Neural cell (in vitro differentiated cells): ENCODE measurements at regions not wholly inside any gene's neighbourhood (a gene's known extent, or its start where the extent isn't known, plus 50 kb on each side); places are given as distances from the start of the nearest gene placed in this dataset.

ENCODE experiments used
- H2AFZ ChIP-seq: fragments of 200-600, 300-800 bp; sonication (generic), shearing (Covaris generic); 2 replicates; pipeline ENCODE4 v1.6.0; 2014; ENCODE audit warnings: low read depth, mild to moderate bottlenecking, antibody characterized with exemption, low read length, moderate library complexity
- H3F3A ChIP-seq: fragments of 200-600 bp; shearing (Covaris generic); 2 replicates; pipeline ENCODE4 v1.6.1; 2016; ENCODE audit warnings: mild to moderate bottlenecking, moderate library complexity, mixed read lengths, antibody characterized with exemption, low read length; ENCODE audit not compliant: insufficient read depth, poor library complexity, severe bottlenecking
- H3K27ac ChIP-seq: fragments of 200-600, 300-800 bp; sonication (generic), shearing (Covaris generic); 2 replicates; pipeline ENCODE4 v1.5.1; 2014; ENCODE audit warnings: mild to moderate bottlenecking, low read length, moderate library complexity
- H3K27me3 ChIP-seq: fragments of 300-800, 200-600 bp; sonication (generic), shearing (Covaris generic); 2 replicates; pipeline ENCODE4 v1.6.0; 2014; ENCODE audit warnings: mild to moderate bottlenecking, low read depth, low read length, moderate library complexity; ENCODE audit not compliant: insufficient read depth
- H3K36me3 ChIP-seq: fragments of 300-800, 200-600 bp; sonication (generic), shearing (Covaris generic); 2 replicates; pipeline ENCODE4 v1.5.1; 2014; ENCODE audit warnings: mild to moderate bottlenecking, antibody characterized with exemption, low read length, moderate library complexity; ENCODE audit not compliant: insufficient read depth
- H3K4me2 ChIP-seq: fragments of 300-800, 200-600 bp; sonication (generic), shearing (Covaris generic); 2 replicates; pipeline ENCODE4 v1.6.0; 2014; ENCODE audit warnings: mild to moderate bottlenecking, low read length
- H3K4me3 ChIP-seq: fragments of 300-800, 200-600 bp; sonication (generic), shearing (Covaris generic); 2 replicates; pipeline ENCODE4 v1.5.1; 2014; ENCODE audit warnings: mild to moderate bottlenecking, low read length, moderate library complexity
- H3K79me2 ChIP-seq: fragments of 200-600 bp; shearing (Covaris generic); replicated peaks from 2 replicates; pipeline ENCODE4 v1.6.0; 2014; ENCODE audit warnings: mild to moderate bottlenecking, low read length, moderate library complexity; ENCODE audit not compliant: insufficient read depth
- H3K9ac ChIP-seq: fragments of 300-800, 200-600 bp; sonication (generic), shearing (Covaris generic); 2 replicates; pipeline ENCODE4 v1.6.1; 2016; ENCODE audit warnings: mild to moderate bottlenecking, low read length, mixed read lengths
- H3K9me2 ChIP-seq: fragments of 200-600 bp; shearing (Covaris generic); 2 replicates; pipeline ENCODE4 v1.6.1; 2016; ENCODE audit warnings: mild to moderate bottlenecking, low read length, mixed read lengths; ENCODE audit not compliant: insufficient read depth
- H3K9me3 ChIP-seq: fragments of 200-600, 300-800 bp; sonication (generic), shearing (Covaris generic); 2 replicates; pipeline ENCODE4 v1.6.1; 2016; ENCODE audit warnings: mild to moderate bottlenecking, mixed run types, low read length, moderate library complexity, mixed read lengths
- H4K20me1 ChIP-seq: fragments of 200-600 bp; shearing (Covaris generic); 2 replicates; pipeline ENCODE4 v1.6.1; 2016; ENCODE audit warnings: mild to moderate bottlenecking, mixed run types; ENCODE audit not compliant: insufficient read depth
- EP300 ChIP-seq: fragments of 450-650 bp; conservative IDR thresholded peaks from 2 replicates; pipeline ENCODE4 v1.6.1; 2014; ENCODE audit warnings: antibody characterized with exemption, mild to moderate bottlenecking, moderate library complexity; ENCODE audit not compliant: poor library complexity, severe bottlenecking
- EZH2 ChIP-seq: fragments of 200-600, 300-800 bp; shearing (Covaris generic), sonication (generic); IDR thresholded peaks from 2 replicates; pipeline ENCODE4 v1.6.1; 2014; ENCODE audit warnings: antibody characterized with exemption, low read length, borderline replicate concordance, mild to moderate bottlenecking; ENCODE audit not compliant: insufficient read depth, poor library complexity, severe bottlenecking
- MXI1 ChIP-seq: fragments of 450-650 bp; conservative IDR thresholded peaks from 2 replicates; pipeline ENCODE4 v1.6.1; 2014; ENCODE audit warnings: antibody characterized with exemption, mild to moderate bottlenecking; ENCODE audit not compliant: poor library complexity, severe bottlenecking
- POLR2AphosphoS5 ChIP-seq: IDR thresholded peaks from 2 replicates; pipeline ENCODE4 v1.6.1; 2012
- RAD21 ChIP-seq: fragments of 450-650 bp; conservative IDR thresholded peaks from 2 replicates; pipeline ENCODE4 v1.6.1; 2014; ENCODE audit warnings: antibody characterized with exemption, mild to moderate bottlenecking, moderate library complexity
- SMC3 ChIP-seq: fragments of 450-650 bp; conservative IDR thresholded peaks from 2 replicates; pipeline ENCODE4 v1.6.1; 2014; ENCODE audit warnings: antibody characterized with exemption, mild to moderate bottlenecking, moderate library complexity; ENCODE audit not compliant: poor library complexity
- TAF1 ChIP-seq: IDR thresholded peaks from 2 replicates; pipeline ENCODE4 v1.6.1; 2012; ENCODE audit warnings: low read depth
- TF ChIP-seq, protein P1 (sequence below): fragments of 450-650 bp; IDR thresholded peaks from 2 replicates; pipeline ENCODE4 v1.5.1; 2014; ENCODE audit warnings: antibody characterized with exemption, mild to moderate bottlenecking, moderate library complexity; ENCODE audit not compliant: poor library complexity, severe bottlenecking
- TF ChIP-seq, protein P2 (sequence below): IDR thresholded peaks from 2 replicates; pipeline ENCODE4 v1.6.1; 2012; ENCODE audit warnings: borderline replicate concordance

DNA sequence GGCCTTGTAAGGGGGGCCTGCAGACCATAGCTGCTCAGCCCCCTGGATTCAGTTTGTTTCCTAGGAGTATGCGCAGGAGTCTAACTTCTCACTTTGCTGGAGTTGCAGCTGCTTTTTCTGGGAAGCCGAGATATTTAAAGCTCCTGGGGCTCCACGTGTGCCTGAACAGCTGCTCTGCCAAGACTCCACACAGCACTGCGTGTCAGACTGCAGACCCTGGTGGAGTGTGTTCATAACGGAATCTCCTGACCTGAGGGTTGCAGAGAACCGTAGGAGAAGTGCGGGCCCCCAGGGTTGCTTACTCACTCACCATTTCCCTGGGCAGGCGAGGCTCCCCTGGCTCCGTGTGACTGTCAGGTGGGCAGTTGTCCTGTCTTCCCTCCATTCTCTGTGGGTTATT lies 474.3 kb upstream of the TMPRSS15 start:
- H3K9ac ChIP-seq = no peak overlapping the region
- no peaks in the 10 kb centered on the region for H3K27me3 ChIP-seq
- H2AFZ ChIP-seq = no peak overlapping the region
- no peaks in the 10 kb centered on the region for H3K79me2 ChIP-seq
- no peaks in the 10 kb centered on the region for H4K20me1 ChIP-seq
- H3K4me3 ChIP-seq = no peak overlapping the region
- no peak overlapping the region for H3K27ac ChIP-seq
- no peaks in the 10 kb centered on the region for H3K9me2 ChIP-seq
- TF ChIP-seq POLR2AphosphoS5 (no peak), MXI1 (no peak), EP300 (no peak), TAF1 (no peak), SMC3 (no peak)
- TF ChIP-seq, protein P1, sequence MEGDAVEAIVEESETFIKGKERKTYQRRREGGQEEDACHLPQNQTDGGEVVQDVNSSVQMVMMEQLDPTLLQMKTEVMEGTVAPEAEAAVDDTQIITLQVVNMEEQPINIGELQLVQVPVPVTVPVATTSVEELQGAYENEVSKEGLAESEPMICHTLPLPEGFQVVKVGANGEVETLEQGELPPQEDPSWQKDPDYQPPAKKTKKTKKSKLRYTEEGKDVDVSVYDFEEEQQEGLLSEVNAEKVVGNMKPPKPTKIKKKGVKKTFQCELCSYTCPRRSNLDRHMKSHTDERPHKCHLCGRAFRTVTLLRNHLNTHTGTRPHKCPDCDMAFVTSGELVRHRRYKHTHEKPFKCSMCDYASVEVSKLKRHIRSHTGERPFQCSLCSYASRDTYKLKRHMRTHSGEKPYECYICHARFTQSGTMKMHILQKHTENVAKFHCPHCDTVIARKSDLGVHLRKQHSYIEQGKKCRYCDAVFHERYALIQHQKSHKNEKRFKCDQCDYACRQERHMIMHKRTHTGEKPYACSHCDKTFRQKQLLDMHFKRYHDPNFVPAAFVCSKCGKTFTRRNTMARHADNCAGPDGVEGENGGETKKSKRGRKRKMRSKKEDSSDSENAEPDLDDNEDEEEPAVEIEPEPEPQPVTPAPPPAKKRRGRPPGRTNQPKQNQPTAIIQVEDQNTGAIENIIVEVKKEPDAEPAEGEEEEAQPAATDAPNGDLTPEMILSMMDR = no peak
- TF ChIP-seq, protein P2, sequence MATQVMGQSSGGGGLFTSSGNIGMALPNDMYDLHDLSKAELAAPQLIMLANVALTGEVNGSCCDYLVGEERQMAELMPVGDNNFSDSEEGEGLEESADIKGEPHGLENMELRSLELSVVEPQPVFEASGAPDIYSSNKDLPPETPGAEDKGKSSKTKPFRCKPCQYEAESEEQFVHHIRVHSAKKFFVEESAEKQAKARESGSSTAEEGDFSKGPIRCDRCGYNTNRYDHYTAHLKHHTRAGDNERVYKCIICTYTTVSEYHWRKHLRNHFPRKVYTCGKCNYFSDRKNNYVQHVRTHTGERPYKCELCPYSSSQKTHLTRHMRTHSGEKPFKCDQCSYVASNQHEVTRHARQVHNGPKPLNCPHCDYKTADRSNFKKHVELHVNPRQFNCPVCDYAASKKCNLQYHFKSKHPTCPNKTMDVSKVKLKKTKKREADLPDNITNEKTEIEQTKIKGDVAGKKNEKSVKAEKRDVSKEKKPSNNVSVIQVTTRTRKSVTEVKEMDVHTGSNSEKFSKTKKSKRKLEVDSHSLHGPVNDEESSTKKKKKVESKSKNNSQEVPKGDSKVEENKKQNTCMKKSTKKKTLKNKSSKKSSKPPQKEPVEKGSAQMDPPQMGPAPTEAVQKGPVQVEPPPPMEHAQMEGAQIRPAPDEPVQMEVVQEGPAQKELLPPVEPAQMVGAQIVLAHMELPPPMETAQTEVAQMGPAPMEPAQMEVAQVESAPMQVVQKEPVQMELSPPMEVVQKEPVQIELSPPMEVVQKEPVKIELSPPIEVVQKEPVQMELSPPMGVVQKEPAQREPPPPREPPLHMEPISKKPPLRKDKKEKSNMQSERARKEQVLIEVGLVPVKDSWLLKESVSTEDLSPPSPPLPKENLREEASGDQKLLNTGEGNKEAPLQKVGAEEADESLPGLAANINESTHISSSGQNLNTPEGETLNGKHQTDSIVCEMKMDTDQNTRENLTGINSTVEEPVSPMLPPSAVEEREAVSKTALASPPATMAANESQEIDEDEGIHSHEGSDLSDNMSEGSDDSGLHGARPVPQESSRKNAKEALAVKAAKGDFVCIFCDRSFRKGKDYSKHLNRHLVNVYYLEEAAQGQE = no peak
- H3F3A ChIP-seq = no peaks in the 10 kb centered on the region
- H3K36me3 ChIP-seq = no peaks in the 10 kb centered on the region
- H3K9me3 ChIP-seq = no peaks in the 10 kb centered on the region
- H3K4me2 ChIP-seq = no peak overlapping the region

DNA sequence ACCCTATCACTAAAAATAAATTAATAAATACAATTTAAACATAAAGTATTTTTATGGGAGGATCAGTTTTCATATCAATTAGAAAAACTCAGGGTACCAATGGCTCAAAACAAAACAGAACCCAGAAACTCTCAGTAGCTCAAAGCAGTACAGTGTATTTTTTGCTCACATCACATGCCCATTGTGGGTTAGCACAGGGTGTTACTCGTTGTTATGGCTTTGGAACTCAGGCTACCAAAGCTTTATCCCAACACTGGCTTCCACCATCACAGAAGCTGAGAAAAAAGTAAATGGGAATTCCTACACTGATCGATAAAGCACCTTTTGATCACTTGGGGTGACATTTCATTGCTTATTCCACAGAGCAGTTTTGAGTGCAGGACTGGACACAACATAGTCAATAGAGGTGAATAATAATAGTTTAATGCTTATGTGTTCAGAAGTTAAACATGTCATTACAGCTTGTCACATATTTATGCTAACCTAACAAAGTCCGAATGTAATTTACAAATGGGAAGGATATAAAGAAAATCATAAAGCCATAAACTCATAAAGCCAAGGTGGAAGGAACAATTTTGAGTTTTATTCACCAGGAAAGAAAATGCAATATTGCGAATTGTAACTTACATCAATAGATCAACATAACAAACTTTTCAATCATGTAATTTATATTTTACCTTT lies 484.5 kb upstream of the TMPRSS15 start:
- Histone ChIP-seq H3K4me2 (no peak overlapping the region), H3F3A (no peaks in the 10 kb centered on the region)

More for the DNA sequence above, 484.5 kb upstream of the TMPRSS15 start:
- Histone ChIP-seq H3K27me3 (no peaks in the 10 kb centered on the region), H3K9ac (no peak overlapping the region), H3K27ac (no peak overlapping the region), H4K20me1 (no peaks in the 10 kb centered on the region), H3K9me3 (no peaks in the 10 kb centered on the region), H3K36me3 (no peaks in the 10 kb centered on the region), H3K4me3 (no peak overlapping the region), H3K9me2 (no peaks in the 10 kb centered on the region), H3K79me2 (no peaks in the 10 kb centered on the region), H2AFZ (no peak overlapping the region)
- TF ChIP-seq, protein P2 = no peak
- no peak for TF ChIP-seq EZH2
- no peak for TF ChIP-seq TAF1
- no peak for TF ChIP-seq POLR2AphosphoS5
- TF ChIP-seq MXI1 = no peak
- TF ChIP-seq, protein P1 = no peak
- TF ChIP-seq RAD21 = no peak
- TF ChIP-seq SMC3 = no peak
- TF ChIP-seq EP300 = no peak
